ENCODE measurements at regions not wholly inside any gene's neighbourhood (a gene's known extent, or its start where the extent isn't known, plus 50 kb on each side); places are given as distances from the start of the nearest gene placed in this dataset.
"Not testable (repeated sequence)": the region's sequence is repeated elsewhere in the genome, so short reads cannot be mapped to it uniquely, and the experiment has no call there.

- Mint-ChIP-seq H3K4me3 (no peak overlapping the region), H3K27ac (peak overlapping the region; percentile 7 to 71 (median 16)), H3K9me3 (no peaks in the 10 kb centered on the region), H3K4me1 (peaks cover 11% of the 10 kb centered on the region), H3K27me3 (ENCODE audit: low read depth) (no peaks in the 10 kb centered on the region), H3K36me3 (ENCODE audit: low read depth) (no peaks in the 10 kb centered on the region)
- TF ChIP-seq, protein P1, sequence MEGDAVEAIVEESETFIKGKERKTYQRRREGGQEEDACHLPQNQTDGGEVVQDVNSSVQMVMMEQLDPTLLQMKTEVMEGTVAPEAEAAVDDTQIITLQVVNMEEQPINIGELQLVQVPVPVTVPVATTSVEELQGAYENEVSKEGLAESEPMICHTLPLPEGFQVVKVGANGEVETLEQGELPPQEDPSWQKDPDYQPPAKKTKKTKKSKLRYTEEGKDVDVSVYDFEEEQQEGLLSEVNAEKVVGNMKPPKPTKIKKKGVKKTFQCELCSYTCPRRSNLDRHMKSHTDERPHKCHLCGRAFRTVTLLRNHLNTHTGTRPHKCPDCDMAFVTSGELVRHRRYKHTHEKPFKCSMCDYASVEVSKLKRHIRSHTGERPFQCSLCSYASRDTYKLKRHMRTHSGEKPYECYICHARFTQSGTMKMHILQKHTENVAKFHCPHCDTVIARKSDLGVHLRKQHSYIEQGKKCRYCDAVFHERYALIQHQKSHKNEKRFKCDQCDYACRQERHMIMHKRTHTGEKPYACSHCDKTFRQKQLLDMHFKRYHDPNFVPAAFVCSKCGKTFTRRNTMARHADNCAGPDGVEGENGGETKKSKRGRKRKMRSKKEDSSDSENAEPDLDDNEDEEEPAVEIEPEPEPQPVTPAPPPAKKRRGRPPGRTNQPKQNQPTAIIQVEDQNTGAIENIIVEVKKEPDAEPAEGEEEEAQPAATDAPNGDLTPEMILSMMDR (IDR thresholded peaks at IDR 0.05; ENCODE audit: unreplicated experiment in 3 of 3): no peak
These were observed 377.2 kb upstream of the SGO1 start for GRCh38 chr3:20563251-20563650.

DNA sequence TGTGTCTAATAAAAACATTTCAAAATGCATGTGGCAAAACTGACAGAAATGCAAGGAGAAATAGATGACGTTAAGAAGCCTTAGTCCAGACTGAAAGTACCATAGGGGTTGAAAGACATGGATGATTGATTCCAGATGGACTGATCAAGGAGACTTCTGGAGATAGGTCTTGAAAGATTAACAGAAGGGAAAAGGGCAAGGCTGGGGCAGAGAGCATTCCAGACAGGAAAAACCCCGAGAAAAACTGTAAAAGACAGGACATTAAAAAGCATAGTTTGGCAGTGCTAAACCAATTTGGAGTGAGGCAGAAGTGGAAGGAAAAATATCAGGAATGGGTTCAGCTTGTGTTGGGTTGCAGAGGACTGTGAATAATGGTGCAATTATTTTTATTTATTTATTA, 375.2 kb upstream of the SGO1 start:
- Mint-ChIP-seq H3K27ac (peak overlapping the region; percentile 17 to 79 (median 74)), H3K36me3 (ENCODE audit: low read depth) (no peaks in the 10 kb centered on the region), H3K9me3 (no peaks in the 10 kb centered on the region), H3K4me3 (no peak overlapping the region), H3K27me3 (ENCODE audit: low read depth) (no peaks in the 10 kb centered on the region), H3K4me1 (peaks cover 11% of the 10 kb centered on the region)
- TF ChIP-seq, protein P1 (IDR thresholded peaks at IDR 0.05; ENCODE audit: unreplicated experiment in 3 of 3): no peak

GRCh38 chr3:20560446-20560845, 374.4 kb upstream of the SGO1 start:
- peak overlapping the region in 1 of 3 experiments; percentile 11 for H3K27ac Mint-ChIP-seq
- H3K36me3 Mint-ChIP-seq (ENCODE audit: low read depth); H3K4me3 Mint-ChIP-seq; H3K27me3 Mint-ChIP-seq (ENCODE audit: low read depth); H3K9me3 Mint-ChIP-seq: not testable (repeated sequence)
- H3K4me1 Mint-ChIP-seq: peaks cover 11% of the 10 kb centered on the region

- Mint-ChIP-seq H3K4me1 (peaks cover 11% of the 10 kb centered on the region), H3K27me3 (ENCODE audit: low read depth) (no peaks in the 10 kb centered on the region), H3K27ac (no peak overlapping the region), H3K4me3 (no peak overlapping the region), H3K36me3 (ENCODE audit: low read depth) (no peaks in the 10 kb centered on the region), H3K9me3 (no peaks in the 10 kb centered on the region)
- TF ChIP-seq, protein P1 (IDR thresholded peaks at IDR 0.05; ENCODE audit: unreplicated experiment in 3 of 3): no peak
These were observed 372.2 kb upstream of the SGO1 start for GRCh38 chr3:20558161-20558560.

GRCh38 chr3:20556661-20557060, 370.7 kb upstream of the SGO1 start:
- TF ChIP-seq, protein P1 (IDR thresholded peaks at IDR 0.05; ENCODE audit: unreplicated experiment in 3 of 3): no peak
- Mint-ChIP-seq H3K27ac (no peak overlapping the region), H3K36me3 (ENCODE audit: low read depth) (no peaks in the 10 kb centered on the region), H3K27me3 (ENCODE audit: low read depth) (no peaks in the 10 kb centered on the region), H3K4me1 (peaks cover 6% of the 10 kb centered on the region), H3K9me3 (no peaks in the 10 kb centered on the region), H3K4me3 (no peak overlapping the region)

- Mint-ChIP-seq H3K4me1 (no peaks in the 10 kb centered on the region), H3K9me3 (peaks cover 5% of the 10 kb centered on the region), H3K27ac (no peak overlapping the region), H3K4me3 (no peak overlapping the region), H3K27me3 (ENCODE audit: low read depth) (no peaks in the 10 kb centered on the region), H3K36me3 (ENCODE audit: low read depth) (no peaks in the 10 kb centered on the region)
- TF ChIP-seq, protein P1 (IDR thresholded peaks at IDR 0.05; ENCODE audit: unreplicated experiment in 3 of 3): no peak
These were observed 366.7 kb upstream of the SGO1 start for GRCh38 chr3:20552605-20553275.

DNA sequence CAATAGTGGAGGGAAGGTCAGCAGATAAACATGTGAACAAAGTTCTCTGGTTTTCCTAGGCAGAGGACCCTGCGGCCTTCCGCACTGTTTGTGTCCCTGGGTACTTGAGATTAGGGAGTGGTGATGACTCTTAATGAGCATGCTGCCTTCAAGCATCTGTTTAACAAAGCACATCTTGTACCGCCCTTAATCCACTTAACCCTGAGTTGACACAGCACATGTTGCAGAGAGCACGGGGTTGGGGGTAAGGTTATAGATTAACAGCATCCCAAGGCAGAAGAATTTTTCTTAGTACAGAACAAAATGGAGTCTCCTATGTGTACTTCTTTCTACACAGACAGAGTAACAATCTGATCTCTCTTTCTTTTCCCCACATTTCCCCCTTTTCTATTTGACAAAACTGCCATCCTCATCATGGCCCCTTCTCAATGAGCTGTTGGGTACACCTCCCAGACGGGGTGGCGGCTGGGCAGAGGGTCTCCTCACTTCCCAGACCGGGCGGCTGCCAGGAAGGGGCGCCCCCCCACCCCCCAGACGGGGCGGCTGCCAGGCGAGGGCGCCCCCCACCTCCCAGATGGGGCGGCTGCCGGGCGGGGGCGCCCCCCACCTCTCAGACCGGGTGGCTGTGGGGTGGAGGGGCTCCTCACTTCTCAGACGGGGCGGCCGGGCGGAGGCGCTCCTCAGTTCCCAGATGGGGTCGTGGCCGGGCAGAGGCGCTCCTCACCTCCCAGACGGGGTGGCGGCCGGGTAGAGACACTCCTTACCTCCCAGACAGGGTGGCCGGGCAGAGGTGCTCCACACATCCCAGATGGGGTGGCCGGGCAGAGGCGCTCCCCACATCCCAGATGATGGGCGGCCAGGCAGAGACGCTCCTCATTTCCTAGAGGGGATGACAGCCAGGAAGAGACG, 361.6 kb upstream of the SGO1 start:
- H3K27ac Mint-ChIP-seq: not testable (repeated sequence)

More for the DNA sequence above, 361.6 kb upstream of the SGO1 start:
- not testable (repeated sequence) for H3K4me1 Mint-ChIP-seq; H3K27me3 Mint-ChIP-seq (ENCODE audit: low read depth); H3K4me3 Mint-ChIP-seq; H3K36me3 Mint-ChIP-seq (ENCODE audit: low read depth)
- H3K9me3 Mint-ChIP-seq: peaks cover 13% of the 10 kb centered on the region

Data from nephron (organoid).